GM21825 (cell line): ENCODE measurements at regions not wholly inside any gene's neighbourhood (a gene's known extent, or its start where the extent isn't known, plus 50 kb on each side); places are given as distances from the start of the nearest gene placed in this dataset.

ENCODE experiments used
- ATAC-seq: cut with Tn5 transposase; IDR thresholded peaks from one replicate; pipeline ENCODE4 v1.9.1; 2021; ENCODE audit warnings: mild to moderate bottlenecking, moderate library complexity; ENCODE audit not compliant: unreplicated experiment

- no peak for ATAC-seq
These were observed 300.7 kb downstream of the ZNF536 start for GRCh38 chr19:30672926-30673325.

- no peak for ATAC-seq
These were observed 299.5 kb downstream of the ZNF536 start for GRCh38 chr19:30671622-30672051.

GRCh38 chr19:30671367-30671619 lies 299.1 kb downstream of the ZNF536 start:
- ATAC-seq: no peak

GRCh38 chr19:30670562-30671366 lies 298.6 kb downstream of the ZNF536 start:
- ATAC-seq: no peak

GRCh38 chr19:30670011-30670329 lies 297.8 kb downstream of the ZNF536 start:
- ATAC-seq: no peak

GRCh38 chr19:30669329-30670010 lies 297.3 kb downstream of the ZNF536 start:
- ATAC-seq: no peak

- ATAC-seq: no peak
These were observed 296.5 kb downstream of the ZNF536 start for GRCh38 chr19:30668521-30669155.

- no peak for ATAC-seq
These were observed 295.6 kb downstream of the ZNF536 start for GRCh38 chr19:30667746-30668145.

GRCh38 chr19:30667227-30667626 lies 295.0 kb downstream of the ZNF536 start:
- no peak for ATAC-seq

GRCh38 chr19:30666301-30666803 lies 294.2 kb downstream of the ZNF536 start:
- no peak for ATAC-seq

GRCh38 chr19:30665449-30665848 lies 293.3 kb downstream of the ZNF536 start:
- no peak for ATAC-seq

- ATAC-seq: no peak
These were observed 291.5 kb downstream of the ZNF536 start for GRCh38 chr19:30663611-30664174.

- no peak for ATAC-seq
These were observed 290.2 kb downstream of the ZNF536 start for GRCh38 chr19:30662211-30662861.

GRCh38 chr19:30659638-30660037 lies 287.5 kb downstream of the ZNF536 start:
- ATAC-seq: no peak

GRCh38 chr19:30656520-30657100 lies 284.4 kb downstream of the ZNF536 start:
- no peak for ATAC-seq

GRCh38 chr19:30653646-30654386 lies 281.6 kb downstream of the ZNF536 start:
- no peak for ATAC-seq

GRCh38 chr19:30652751-30653150 lies 280.6 kb downstream of the ZNF536 start:
- no peak for ATAC-seq

GRCh38 chr19:30651691-30652090 lies 279.5 kb downstream of the ZNF536 start:
- no peak for ATAC-seq

- ATAC-seq: no peak
These were observed 278.9 kb downstream of the ZNF536 start for GRCh38 chr19:30651066-30651465.

GRCh38 chr19:30649934-30650614 lies 277.9 kb downstream of the ZNF536 start:
- no peak for ATAC-seq
